Endometrial microvascular endothelial cells (primary cell): ENCODE measurements at regions not wholly inside any gene's neighbourhood (a gene's known extent, or its start where the extent isn't known, plus 50 kb on each side); places are given as distances from the start of the nearest gene placed in this dataset.
"Not testable (repeated sequence)": the region's sequence is repeated elsewhere in the genome, so short reads cannot be mapped to it uniquely, and the experiment has no call there.

Source experiments
- in situ Hi-C: cut with HindIII; loops from 2 replicates; pipeline ENCODE4 v1.10.0; 2017; ENCODE audit warnings: low sequenced_read_pairs, low pct_unique_long_range_greater_than_20kb; ENCODE audit errors: inconsistent ontology term

GRCh38 chr12:31835276-31835882 lies 106.6 kb upstream of the AMN1 start:
- in situ Hi-C loops, result no loop called here

GRCh38 chr12:31834150-31834549 lies 105.3 kb upstream of the AMN1 start:
- in situ Hi-C loops, result no loop called here

GRCh38 chr12:31832740-31833729 lies 104.2 kb upstream of the AMN1 start:
- in situ Hi-C loops, result no loop called here

DNA sequence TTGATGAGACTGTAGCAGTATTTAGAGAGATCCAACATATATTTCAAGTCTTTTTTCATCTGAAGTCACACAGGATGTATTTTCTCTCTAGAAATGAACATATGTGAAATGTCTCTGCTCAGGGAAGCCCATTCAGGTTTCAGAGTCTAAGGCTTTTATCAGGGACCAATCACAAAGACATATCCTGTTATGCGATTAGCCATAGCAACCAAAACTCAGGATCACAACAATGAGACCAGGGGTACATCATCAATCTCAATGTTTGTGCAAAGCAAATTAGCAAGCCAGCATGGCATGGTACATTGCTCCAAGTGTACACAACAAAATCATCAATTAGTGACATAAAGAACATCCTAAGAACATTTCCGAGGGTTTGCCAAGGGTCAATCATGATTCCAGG lies 99.2 kb upstream of the AMN1 start:
- in situ Hi-C loops, result no loop called here

- in situ Hi-C loops, result no loop called here
Observed at GRCh38 chr12:31822761-31823160, 93.9 kb upstream of the AMN1 start.

DNA sequence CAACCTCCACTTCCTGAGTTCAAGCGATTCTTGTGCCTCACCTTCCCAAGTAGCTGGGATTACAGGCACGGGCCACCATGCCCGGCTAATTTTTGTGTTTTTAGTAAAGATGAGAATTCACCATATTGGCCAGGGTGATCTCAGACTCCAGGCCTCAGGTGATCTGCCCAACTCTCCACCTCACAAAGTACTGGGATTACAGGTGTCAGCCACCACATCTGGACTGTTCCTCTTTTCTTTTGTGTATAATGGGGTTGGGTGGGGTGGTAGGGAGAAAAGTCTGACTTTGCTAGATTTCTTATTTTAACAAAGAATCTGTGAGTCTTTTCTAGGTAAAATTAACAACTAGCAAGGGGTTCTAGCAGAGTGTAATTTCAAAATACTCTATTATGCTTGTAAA lies 92.7 kb upstream of the AMN1 start:
- in situ Hi-C loops, result no loop called here

DNA sequence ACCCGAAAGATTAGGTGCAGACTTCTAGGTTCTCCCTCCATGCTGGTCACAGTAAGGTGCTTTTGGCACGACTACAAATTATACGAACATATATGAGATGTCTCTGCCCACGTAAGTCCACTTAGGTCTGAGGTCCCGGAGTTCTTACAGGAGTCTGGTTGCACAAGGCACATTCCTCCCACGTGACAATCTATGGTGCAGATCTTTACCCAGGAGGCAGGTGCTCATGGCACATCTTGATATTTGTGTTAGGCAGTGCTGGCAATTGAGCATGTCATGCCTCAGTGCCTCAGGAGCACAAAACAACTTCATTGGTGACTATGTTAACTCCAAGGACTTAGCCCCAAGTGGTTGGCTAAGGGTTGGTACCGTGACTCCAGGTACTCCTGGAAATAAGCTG lies 92.0 kb upstream of the AMN1 start:
- in situ Hi-C loops, result no loop called here

- in situ Hi-C loops, result no loop called here
Observed at GRCh38 chr12:31819427-31819826, 90.6 kb upstream of the AMN1 start.

DNA sequence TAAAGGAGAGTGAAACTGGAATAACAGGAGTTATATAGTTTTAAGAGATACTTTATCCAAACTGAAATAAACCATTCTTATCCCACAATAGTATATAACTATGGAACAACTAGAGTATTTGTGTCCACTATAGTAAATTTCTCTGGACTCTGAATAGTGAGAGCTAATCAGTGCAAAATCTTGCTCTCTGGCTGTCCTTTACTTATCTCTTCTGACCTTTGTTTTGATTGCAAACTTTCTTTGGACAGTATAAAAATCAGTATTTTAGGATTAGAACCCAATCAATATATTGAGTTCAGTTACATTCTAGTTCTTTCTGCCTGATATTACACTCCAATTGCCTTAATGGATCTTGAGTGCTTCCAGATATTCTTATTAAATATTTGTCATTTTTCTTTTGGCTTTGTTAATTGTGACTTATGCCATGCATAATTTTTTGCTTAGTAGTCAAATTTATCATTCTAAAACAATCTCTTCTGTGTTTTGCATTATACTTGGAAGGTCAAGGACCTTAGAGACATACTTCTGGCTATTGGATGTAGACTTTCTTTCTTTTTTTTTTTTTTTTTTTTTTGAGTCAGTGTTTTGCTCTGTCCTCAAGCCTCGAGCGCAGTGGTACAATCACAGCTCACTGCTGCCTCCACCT lies 89.9 kb upstream of the AMN1 start:
- in situ Hi-C loops, result no loop called here

- in situ Hi-C loops, result no loop called here
Observed at GRCh38 chr12:31817120-31817519, 88.3 kb upstream of the AMN1 start.

GRCh38 chr12:31815096-31815495 lies 86.3 kb upstream of the AMN1 start:
- in situ Hi-C loops, result no loop called here

GRCh38 chr12:31813305-31813704 lies 84.5 kb upstream of the AMN1 start:
- in situ Hi-C loops, result no loop called here

DNA sequence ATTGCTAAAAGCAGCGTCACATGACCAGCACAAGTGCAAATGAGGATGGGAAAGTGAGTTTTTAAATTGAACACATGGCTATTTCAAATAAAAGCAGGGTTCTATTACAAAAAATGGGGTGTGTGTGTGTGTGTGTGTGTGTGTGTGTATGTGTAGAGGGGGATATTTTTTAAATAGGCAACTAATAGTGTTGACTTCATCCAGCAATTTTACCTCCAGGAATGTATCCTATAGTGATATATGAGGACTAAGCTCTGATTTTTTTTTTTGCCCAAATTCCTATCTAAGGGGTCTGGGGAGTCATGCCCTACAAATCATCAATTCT lies 78.9 kb upstream of the AMN1 start:
- in situ Hi-C loops, result no loop called here

- in situ Hi-C loops, result not testable (repeated sequence)
Observed at GRCh38 chr12:31807081-31807772, 78.4 kb upstream of the AMN1 start.

- in situ Hi-C loops, result not testable (repeated sequence)
Observed at GRCh38 chr12:31805681-31806080, 76.9 kb upstream of the AMN1 start.

DNA sequence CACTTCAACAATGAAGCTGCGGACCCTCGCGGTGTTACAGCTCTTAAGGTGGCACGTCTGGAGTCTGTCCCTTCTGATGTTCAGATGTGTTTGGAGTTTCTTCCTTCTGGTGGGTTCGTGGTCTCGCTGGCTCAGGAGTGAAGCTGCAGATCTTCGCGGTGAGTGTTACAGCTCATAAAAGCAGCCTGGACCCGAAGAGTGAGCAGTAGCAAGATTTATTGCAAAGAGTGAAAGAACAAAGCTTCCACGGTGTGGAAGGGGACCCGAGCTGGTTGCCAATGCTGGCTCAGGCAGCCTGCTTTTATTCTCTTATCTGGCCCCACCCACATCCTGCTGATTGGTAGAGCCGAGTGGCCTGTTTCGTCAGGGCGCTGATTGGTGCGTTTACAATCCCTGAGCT lies 75.9 kb upstream of the AMN1 start:
- in situ Hi-C loops, result not testable (repeated sequence)

DNA sequence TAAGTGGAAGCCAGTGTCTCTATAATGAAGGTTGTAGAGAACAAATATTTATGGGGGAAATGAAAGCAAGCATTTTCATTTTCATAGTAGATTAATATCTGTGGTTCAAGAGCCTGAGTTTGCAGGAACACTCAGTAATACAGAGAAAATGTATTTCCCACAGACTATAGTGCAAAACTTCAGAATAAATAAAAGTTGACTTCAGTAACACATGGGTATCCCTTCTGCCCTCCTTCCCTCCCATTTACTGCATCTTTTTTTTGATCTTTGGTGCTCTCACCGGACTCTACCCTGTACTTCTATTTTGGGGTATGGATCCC lies 75.3 kb upstream of the AMN1 start:
- in situ Hi-C loops, result no loop called here

DNA sequence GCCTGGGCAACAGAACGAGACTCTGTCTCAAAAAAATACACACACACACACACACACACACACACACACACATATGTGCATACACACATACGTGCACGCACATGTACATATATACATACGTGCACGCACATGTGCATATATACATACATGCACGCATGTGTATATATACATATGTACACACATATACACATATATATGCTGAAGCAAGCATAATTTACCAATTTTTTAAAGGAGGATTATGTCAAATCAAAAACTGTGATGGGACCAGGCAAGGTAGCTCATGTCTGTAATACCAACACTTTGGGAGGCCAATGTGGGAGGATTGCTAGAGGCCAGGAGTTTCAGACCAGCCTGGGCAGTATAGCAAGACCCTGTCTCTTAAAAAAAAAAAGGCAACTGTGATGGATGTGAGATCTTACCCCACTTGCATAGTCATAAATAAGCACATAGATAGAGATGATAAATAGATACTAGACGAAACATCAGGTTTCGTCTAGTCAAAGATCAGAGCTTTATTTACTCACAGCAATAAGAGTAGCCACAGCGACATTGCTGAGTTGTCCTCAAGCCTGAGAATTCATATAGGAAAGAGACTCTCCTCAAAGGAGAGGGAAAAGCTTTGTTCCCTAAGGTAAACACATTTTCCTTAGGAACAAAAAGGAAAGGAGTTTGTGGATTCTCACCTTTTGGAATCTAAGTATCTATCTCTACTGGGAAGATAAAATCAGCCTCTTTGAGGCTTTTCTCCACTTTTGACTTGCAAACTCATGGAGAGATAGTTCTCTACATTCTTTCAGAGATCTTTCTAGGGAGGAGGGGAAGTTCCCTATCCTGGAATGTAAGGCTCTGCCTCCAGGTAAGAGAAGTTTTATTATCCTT lies 74.7 kb upstream of the AMN1 start:
- in situ Hi-C loops, result no loop called here

DNA sequence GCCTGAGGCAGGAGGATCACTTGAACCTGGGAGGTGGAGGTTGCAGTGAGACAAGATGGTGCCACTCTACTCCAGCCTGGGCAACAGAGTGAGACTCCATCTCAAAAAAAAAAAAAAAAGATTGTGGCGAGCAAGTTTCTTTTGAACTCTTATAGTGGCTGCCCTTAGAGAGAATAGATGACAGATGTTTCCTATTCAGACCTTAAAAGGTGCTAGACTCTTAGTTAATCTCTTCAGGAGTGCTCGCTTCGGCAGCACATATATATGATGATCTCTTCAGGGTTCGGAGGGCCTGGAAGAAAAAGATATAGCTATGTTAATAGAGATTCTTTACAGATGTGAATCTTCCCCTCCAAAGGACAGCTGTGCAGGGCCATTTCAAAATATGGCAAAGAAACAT lies 73.1 kb upstream of the AMN1 start:
- in situ Hi-C loops, result no loop called here
